WTC11 (cell line): ENCODE measurements at regions not wholly inside any gene's neighbourhood (a gene's known extent, or its start where the extent isn't known, plus 50 kb on each side); places are given as distances from the start of the nearest gene placed in this dataset.

Experiments
- ATAC-seq: fragments of 200-7000 bp; cut with Tn5 transposase; 2 replicates; pipeline ENCODE4 v1.10.0; 2021; ENCODE audit warnings: mild to moderate bottlenecking, moderate library complexity
- CTCF ChIA-PET: fragments of 300-600 bp; sonication (Branson Sonifier 250); formaldehyde crosslinking; loops from one replicate; lab custom pipeline; 2021; ENCODE audit warnings: antibody characterized with exemption; lab: Charles Lee
- POLR2A ChIA-PET: fragments of 350-600 bp; sonication (Branson Sonifier 250); formaldehyde crosslinking; loops from one replicate; lab custom pipeline; 2021; ENCODE audit warnings: antibody characterized with exemption; lab: Charles Lee
- DNase-seq: peaks from one replicate; pipeline ENCODE4 v3.0.0; 2021; ENCODE audit warnings: low spot score
- H3K27ac Mint-ChIP-seq: 2 replicates; pipeline ENCODE4 v1.8.0; 2021; ENCODE audit warnings: mixed read lengths
- H3K27me3 Mint-ChIP-seq: 2 replicates; pipeline ENCODE4 v1.8.0; 2021; ENCODE audit warnings: low read depth, mild to moderate bottlenecking, moderate library complexity, mixed read lengths
- H3K36me3 Mint-ChIP-seq: 2 replicates; pipeline ENCODE4 v1.8.0; 2021; ENCODE audit warnings: mixed read lengths
- H3K4me1 Mint-ChIP-seq: 2 replicates; pipeline ENCODE4 v1.8.0; 2022; ENCODE audit warnings: mixed read lengths
- H3K4me3 Mint-ChIP-seq: 2 replicates; pipeline ENCODE4 v1.8.0; 2021; ENCODE audit warnings: mild to moderate bottlenecking, moderate library complexity, mixed read lengths
- H3K9me3 Mint-ChIP-seq: 2 replicates; pipeline ENCODE4 v1.8.0; 2021; ENCODE audit warnings: mixed read lengths
- CREM ChIP-seq: sonication (generic); formaldehyde crosslinking; IDR thresholded peaks from 2 replicates; pipeline ENCODE4 v1.8.1; 2022; ENCODE audit warnings: mild to moderate bottlenecking, missing genetic modification reagents, moderate library complexity
- ELF4 ChIP-seq: sonication (generic); formaldehyde crosslinking; IDR thresholded peaks from 2 replicates; pipeline ENCODE4 v1.8.1; 2022; ENCODE audit warnings: low read depth, mild to moderate bottlenecking, moderate library complexity, missing genetic modification reagents
- ESRRA ChIP-seq: sonication (generic); formaldehyde crosslinking; IDR thresholded peaks from 2 replicates; pipeline ENCODE4 v1.8.1; 2022; ENCODE audit warnings: mild to moderate bottlenecking, missing genetic modification reagents, borderline replicate concordance
- IRF2 ChIP-seq: sonication (generic); formaldehyde crosslinking; IDR thresholded peaks from 2 replicates; pipeline ENCODE4 v1.8.0; 2022; ENCODE audit warnings: low read depth, missing genetic modification reagents, borderline replicate concordance
- MXD4 ChIP-seq: fragments of 250-450 bp; sonication (Bioruptor Pico); IDR thresholded peaks from 2 replicates; pipeline ENCODE4 v1.8.0; 2021; ENCODE audit warnings: mild to moderate bottlenecking, moderate library complexity, borderline replicate concordance
- NR2C2 ChIP-seq: sonication (generic); formaldehyde crosslinking; IDR thresholded peaks from 2 replicates; pipeline ENCODE4 v1.8.0; 2022; ENCODE audit warnings: mild to moderate bottlenecking, missing genetic modification reagents
- OVOL2 ChIP-seq: fragments of 250-450 bp; sonication (Bioruptor Pico); IDR thresholded peaks from 2 replicates; pipeline ENCODE4 v1.9.0; 2021; ENCODE audit warnings: mild to moderate bottlenecking, borderline replicate concordance
- PRDM15 ChIP-seq: sonication (generic); formaldehyde crosslinking; IDR thresholded peaks from 2 replicates; pipeline ENCODE4 v1.8.0; 2022; ENCODE audit warnings: missing genetic modification reagents
- RORB ChIP-seq: fragments of 250-450 bp; sonication (Bioruptor Pico); IDR thresholded peaks from 2 replicates; pipeline ENCODE4 v1.9.0; 2021; ENCODE audit warnings: mild to moderate bottlenecking
- SP1 ChIP-seq: sonication (generic); formaldehyde crosslinking; conservative IDR thresholded peaks from 2 replicates; pipeline ENCODE4 v1.8.1; 2022; ENCODE audit warnings: missing genetic modification reagents
- STAT6 ChIP-seq: sonication (generic); formaldehyde crosslinking; conservative IDR thresholded peaks from 2 replicates; pipeline ENCODE4 v1.8.1; 2023; ENCODE audit warnings: mild to moderate bottlenecking, low read depth, missing genetic modification reagents, moderate library complexity
- TCF7 ChIP-seq: sonication (generic); formaldehyde crosslinking; IDR thresholded peaks from 2 replicates; pipeline ENCODE4 v1.8.0; 2022; ENCODE audit warnings: mild to moderate bottlenecking, low read depth, missing genetic modification reagents, moderate library complexity
- ZNF121 ChIP-seq: sonication (generic); formaldehyde crosslinking; IDR thresholded peaks from 2 replicates; pipeline ENCODE4 v1.8.0; 2023; ENCODE audit warnings: missing genetic modification reagents
- ZNF138 ChIP-seq: sonication (generic); formaldehyde crosslinking; conservative IDR thresholded peaks from 2 replicates; pipeline ENCODE4 v1.8.1; 2022; ENCODE audit warnings: mild to moderate bottlenecking, moderate library complexity, missing genetic modification reagents
- ZNF281 ChIP-seq: sonication (generic); formaldehyde crosslinking; IDR thresholded peaks from 2 replicates; pipeline ENCODE4 v1.8.0; 2023; ENCODE audit warnings: mild to moderate bottlenecking, missing genetic modification reagents
- ZNF512 ChIP-seq: sonication (generic); formaldehyde crosslinking; IDR thresholded peaks from 2 replicates; pipeline ENCODE4 v1.8.1; 2022; ENCODE audit warnings: missing genetic modification reagents, borderline replicate concordance
- ZNF671 ChIP-seq: fragments of 250-450 bp; sonication (Bioruptor Pico); IDR thresholded peaks from 2 replicates; pipeline ENCODE4 v1.8.0; 2021; ENCODE audit warnings: mild to moderate bottlenecking
- TF ChIP-seq, protein P1 (sequence below): fragments of 250-450 bp; sonication (Bioruptor Pico); IDR thresholded peaks from 2 replicates; pipeline ENCODE4 v2.1.2; 2022; ENCODE audit warnings: mild to moderate bottlenecking, moderate library complexity
- TF ChIP-seq, protein P2 (sequence below): sonication (generic); formaldehyde crosslinking; IDR thresholded peaks from 2 replicates; pipeline ENCODE4 v1.8.0; 2023; ENCODE audit warnings: missing genetic modification reagents, mild to moderate bottlenecking, borderline replicate concordance

DNA sequence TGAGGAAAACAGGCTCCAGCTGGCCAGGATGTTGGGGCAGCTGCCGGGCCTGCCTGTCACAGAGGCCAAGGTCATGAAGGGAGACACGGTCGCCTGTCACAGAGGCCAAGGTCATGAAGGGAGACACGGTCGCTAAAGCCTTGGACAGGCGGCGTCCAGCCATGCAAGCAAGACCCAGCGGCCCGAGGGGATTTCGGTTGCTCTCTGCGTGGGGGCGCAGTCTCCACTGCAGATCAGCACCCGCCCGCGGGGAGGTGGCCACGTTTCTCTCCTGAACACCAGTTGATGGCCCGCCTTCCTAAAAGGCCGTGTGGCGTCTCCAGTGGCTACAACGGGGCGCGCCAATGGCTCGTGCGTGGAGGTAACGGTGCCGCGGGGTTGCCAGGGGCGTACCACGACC lies 67.0 kb upstream of the PCGF5 start:
- CTCF ChIA-PET: no interaction called here

More for the DNA sequence above, 67.0 kb upstream of the PCGF5 start:
- Mint-ChIP-seq H3K27me3 (peaks cover 29% of the 10 kb centered on the region), H3K36me3 (no peaks in the 10 kb centered on the region), H3K9me3 (no peaks in the 10 kb centered on the region), H3K27ac (no peak overlapping the region)
- POLR2A ChIA-PET: no interaction called here
- no peak for ATAC-seq
- TF ChIP-seq, protein P1, sequence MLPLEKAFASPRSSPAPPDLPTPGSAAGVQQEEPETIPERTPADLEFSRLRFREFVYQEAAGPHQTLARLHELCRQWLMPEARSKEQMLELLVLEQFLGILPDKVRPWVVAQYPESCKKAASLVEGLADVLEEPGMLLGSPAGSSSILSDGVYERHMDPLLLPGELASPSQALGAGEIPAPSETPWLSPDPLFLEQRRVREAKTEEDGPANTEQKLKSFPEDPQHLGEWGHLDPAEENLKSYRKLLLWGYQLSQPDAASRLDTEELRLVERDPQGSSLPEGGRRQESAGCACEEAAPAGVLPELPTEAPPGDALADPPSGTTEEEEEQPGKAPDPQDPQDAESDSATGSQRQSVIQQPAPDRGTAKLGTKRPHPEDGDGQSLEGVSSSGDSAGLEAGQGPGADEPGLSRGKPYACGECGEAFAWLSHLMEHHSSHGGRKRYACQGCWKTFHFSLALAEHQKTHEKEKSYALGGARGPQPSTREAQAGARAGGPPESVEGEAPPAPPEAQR (CRISPR knock-in tag): no peak
- TF ChIP-seq STAT6 (CRISPR knock-in tag): no peak
- no peak for TF ChIP-seq NR2C2 (CRISPR knock-in tag)
- TF ChIP-seq TCF7 (CRISPR knock-in tag): no peak
- no peak for TF ChIP-seq ZNF138 (CRISPR knock-in tag)
- no peak for TF ChIP-seq RORB (CRISPR knock-in tag)
- no peak for TF ChIP-seq SP1 (CRISPR knock-in tag)
- TF ChIP-seq IRF2: no peak
- TF ChIP-seq ZNF512: no peak
- TF ChIP-seq ESRRA (CRISPR knock-in tag): no peak
- TF ChIP-seq, protein P2, sequence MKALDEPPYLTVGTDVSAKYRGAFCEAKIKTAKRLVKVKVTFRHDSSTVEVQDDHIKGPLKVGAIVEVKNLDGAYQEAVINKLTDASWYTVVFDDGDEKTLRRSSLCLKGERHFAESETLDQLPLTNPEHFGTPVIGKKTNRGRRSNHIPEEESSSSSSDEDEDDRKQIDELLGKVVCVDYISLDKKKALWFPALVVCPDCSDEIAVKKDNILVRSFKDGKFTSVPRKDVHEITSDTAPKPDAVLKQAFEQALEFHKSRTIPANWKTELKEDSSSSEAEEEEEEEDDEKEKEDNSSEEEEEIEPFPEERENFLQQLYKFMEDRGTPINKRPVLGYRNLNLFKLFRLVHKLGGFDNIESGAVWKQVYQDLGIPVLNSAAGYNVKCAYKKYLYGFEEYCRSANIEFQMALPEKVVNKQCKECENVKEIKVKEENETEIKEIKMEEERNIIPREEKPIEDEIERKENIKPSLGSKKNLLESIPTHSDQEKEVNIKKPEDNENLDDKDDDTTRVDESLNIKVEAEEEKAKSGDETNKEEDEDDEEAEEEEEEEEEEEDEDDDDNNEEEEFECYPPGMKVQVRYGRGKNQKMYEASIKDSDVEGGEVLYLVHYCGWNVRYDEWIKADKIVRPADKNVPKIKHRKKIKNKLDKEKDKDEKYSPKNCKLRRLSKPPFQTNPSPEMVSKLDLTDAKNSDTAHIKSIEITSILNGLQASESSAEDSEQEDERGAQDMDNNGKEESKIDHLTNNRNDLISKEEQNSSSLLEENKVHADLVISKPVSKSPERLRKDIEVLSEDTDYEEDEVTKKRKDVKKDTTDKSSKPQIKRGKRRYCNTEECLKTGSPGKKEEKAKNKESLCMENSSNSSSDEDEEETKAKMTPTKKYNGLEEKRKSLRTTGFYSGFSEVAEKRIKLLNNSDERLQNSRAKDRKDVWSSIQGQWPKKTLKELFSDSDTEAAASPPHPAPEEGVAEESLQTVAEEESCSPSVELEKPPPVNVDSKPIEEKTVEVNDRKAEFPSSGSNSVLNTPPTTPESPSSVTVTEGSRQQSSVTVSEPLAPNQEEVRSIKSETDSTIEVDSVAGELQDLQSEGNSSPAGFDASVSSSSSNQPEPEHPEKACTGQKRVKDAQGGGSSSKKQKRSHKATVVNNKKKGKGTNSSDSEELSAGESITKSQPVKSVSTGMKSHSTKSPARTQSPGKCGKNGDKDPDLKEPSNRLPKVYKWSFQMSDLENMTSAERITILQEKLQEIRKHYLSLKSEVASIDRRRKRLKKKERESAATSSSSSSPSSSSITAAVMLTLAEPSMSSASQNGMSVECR (CRISPR knock-in tag): no peak
- TF ChIP-seq ZNF671 (CRISPR knock-in tag): no peak
- no peak for TF ChIP-seq ZNF281 (CRISPR knock-in tag)
- no peak for TF ChIP-seq OVOL2 (CRISPR knock-in tag)
- no peak for TF ChIP-seq ZNF121 (CRISPR knock-in tag)
- no peak for TF ChIP-seq MXD4 (CRISPR knock-in tag)
- no peak for TF ChIP-seq ELF4 (CRISPR knock-in tag)
- TF ChIP-seq CREM (CRISPR knock-in tag): no peak
- TF ChIP-seq PRDM15: no peak
- TF ChIP-seq, all 79 proteins: peak for 0
- DNase-seq: no peak
- Mint-ChIP-seq H3K4me3 (no peak overlapping the region), H3K4me1 (no peaks in the 10 kb centered on the region)
